ENCODE measurements at regions not wholly inside any gene's neighbourhood (a gene's known extent, or its start where the extent isn't known, plus 50 kb on each side); places are given as distances from the start of the nearest gene placed in this dataset.

DNA sequence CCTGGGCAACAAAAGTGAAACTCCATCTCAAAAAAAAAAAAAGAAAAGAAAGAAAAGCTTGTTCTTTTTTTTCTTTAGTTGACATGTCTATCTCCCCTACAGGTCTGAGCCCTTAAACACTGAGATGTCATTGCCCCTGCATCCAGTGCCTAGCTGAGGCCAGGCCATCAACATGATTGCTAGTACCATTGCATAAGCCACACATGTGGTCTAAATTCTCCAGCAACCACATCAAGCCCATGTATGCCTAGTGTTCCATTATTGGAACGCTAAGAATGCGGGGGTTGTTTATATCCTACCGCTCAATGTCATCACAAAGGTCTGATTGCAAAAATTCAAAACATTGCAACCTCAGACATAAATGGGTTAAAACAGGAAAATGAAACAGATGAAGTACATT, 62.7 kb downstream of the NPTX2 start:
- no peak for DNase-seq

DNA sequence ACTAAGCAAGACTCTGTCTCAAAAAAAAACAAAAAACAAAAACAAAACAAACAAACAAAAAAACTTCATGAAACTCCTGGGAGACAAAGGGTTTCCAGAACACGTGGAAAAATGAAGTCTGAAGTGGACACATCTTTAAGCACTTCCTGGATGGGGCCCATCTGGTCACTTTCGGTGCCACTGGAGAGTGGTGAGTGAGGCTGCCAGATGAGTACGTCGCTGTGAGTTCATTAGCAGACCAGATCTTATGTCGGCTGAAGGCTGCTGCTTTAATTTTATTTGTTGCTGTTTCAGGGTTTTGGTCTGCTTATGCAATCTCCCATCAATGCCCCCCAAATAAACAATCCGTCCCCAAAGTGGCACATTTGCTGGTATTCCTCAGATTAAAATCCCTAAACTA, 64.4 kb downstream of the NPTX2 start:
- no peak for DNase-seq

DNA sequence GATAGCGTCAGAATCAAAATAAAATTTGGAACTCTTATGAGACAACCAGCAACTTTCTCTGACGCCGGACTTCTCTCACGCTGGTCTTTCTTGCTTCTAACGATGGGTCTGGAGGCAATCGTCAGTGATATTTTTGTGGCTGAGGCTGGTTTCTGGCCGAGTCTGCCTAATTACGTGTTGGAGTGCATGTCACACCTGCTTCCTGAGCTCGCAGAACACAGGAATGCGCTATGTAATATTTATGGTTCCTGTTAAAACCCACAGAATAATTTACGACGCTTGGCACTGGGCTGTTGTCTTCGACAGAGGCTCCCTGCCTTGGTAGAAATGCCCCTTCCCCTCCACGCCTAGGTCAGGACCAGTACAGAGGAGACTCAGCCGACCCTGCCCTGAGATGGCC, 64.9 kb downstream of the NPTX2 start:
- DNase-seq = no peak

DNA sequence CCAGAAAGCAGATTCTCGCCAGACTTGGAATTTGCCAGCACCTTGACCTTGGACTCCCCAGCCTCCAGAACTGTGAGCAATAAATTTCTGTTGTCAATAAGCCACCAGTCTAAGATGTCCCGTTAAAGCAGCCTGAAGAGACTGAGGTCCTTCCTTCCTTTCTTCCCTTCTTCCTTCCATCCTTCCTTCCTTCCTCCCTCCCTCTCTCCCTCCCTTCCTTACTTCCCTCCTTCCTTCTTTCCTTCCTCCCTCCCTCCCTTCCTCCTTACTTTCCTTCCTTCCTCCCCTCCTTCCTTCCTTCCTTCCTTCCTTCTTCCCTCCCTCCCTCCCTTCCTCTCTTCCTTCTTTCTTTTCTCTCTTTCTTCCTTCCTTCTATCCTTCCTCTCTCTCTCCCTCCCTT, 66.4 kb downstream of the NPTX2 start:
- DNase-seq = no peak

DNA sequence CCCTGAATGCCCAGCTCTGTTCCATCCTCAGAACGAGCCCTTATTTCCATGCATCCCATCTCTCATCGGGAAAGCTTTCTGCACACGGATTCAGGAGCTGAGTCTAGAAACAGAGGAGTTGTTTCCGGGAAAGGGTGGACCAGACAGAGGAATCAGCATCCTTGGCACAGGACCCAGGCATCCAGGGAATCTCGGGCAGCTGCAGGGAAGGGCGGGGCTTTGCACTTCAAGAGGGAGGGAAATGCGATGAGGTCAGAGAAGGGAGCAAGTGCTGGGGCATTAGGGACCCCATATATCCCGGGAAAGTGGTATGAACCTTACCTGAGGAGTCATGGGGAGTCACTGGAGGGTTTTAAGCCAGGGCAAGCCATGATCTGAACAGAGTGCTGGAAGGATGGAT, 68.5 kb downstream of the NPTX2 start:
- DNase-seq = no peak

DNA sequence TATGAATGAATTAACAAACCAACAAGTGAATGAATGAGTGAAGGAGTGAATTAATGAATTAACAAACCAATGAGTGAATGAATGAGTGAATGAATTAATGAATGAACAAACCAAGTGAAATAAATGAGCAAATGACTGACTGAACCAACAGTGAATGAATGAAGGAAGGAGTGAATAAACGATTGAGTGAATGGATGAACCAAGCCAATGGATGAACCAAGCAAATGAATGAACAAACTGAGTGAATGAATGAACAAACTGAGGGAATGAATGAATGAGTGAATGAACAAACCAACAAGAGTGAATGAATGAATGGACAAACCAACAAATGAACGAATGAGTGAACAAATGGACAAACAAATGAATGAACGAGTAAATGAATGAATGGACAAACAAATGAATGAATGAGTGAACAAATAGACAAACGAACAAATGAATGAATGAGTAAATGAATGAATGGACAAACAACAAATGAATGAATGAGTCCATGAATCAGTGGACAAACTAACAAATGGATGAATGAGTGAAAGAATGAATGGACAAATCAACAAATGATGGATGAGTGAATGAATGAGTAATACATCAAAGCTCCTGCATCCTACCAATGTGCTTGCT, 69.5 kb downstream of the NPTX2 start:
- no peak for DNase-seq

DNA sequence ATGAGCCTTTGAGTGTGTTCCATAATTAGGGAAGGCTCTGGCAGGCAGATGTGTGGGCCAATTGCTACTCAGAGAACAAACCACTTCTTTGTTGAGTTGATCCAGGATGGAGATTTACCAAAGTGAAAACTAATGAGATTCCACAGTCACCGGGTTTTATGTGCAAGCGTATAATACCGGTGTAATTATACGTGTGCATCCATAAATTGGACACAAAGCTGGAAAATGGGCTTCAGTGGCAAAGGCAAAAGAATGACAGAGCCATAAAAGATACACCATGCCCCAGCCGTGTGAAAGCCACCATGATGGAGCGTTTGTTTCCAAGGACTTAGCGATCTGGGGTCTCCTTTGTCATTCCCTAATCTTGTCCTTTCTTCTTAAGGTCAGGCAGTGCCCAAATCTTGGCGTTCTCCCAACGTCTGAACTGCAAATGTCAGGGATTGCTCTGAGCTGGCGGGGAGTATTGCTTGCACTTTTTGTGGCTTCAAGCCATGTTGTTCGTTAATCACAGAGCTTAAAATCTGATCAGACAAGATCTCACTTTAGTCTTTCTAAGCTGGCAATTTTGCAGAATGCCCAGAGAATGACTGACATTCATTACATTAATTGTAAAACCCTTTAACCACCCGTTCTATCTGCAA, 70.1 kb downstream of the NPTX2 start:
- no peak for DNase-seq

DNA sequence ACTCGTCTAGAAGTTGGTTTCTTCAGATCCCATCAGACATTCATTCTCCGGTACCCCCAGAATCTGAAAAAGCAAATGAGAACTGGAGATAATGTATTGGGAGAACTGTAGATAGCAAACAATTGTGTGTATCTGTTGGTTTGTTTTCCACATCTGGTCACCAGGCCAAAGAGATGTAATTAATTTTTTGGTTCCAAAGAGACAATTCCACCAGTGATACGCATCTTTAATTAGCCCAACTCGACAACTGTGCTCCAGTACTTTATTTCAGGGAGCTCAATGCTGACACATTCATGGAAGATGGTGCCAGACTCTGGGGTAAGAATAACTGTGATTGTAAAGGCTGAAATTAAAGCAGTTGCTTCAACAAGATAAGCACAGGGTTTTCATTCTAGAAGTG, 74.5 kb downstream of the NPTX2 start:
- no peak for DNase-seq

DNA sequence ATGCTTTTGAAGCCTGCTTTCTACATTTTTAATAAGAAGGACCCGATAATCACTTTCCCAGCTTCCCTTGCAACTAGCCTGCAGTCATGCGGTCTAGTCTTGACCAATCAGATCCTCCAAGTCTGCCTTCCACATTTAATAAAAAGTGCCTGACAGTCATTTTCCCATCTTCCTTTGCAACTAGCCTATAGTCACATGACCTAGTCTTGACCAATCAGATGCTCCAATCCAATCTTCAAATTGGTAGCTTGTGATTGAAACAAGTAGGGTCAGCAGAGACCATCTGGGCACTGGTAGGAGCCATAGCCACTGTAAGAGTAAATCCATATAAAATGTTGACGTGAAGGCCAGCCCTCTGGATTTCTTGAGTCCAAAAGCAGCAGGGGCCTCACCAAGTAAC, 80.0 kb downstream of the NPTX2 start:
- DNase-seq = no peak

DNA sequence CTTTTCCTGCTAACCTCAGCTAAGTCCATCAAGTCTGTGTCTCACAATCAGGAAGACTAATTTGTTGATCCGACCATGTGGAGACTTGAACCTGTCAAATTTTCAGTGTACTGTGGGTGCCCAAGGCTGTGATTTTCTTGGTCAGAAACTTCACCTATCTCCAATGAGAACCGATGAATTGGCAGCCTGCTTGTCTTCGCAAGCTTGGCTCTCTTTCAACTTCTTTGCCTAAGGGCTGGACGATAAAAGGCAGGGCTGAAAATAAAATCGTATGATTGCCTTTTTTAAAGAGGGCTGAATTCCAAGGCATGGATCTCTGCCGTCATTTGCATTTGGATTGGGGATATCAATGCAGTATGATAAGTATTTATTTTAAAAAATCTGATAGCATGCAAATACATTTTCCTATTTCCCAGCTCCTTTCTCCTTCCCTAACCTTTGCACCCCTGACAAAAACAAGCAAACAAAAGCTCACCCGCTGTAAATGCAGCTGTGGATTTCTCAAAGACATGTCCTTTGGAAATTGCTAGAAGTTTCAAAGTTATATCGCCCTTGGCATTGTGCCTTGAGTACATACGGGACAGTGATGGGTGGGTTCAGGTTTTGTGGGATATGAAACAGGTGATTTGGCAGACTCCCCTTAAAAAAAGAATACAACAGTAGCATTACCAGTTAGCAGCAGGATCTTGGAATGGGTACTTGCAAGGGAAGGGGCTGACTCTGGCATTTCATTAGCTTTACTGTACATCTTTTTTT, 80.6 kb downstream of the NPTX2 start:
- no peak for DNase-seq

DNA sequence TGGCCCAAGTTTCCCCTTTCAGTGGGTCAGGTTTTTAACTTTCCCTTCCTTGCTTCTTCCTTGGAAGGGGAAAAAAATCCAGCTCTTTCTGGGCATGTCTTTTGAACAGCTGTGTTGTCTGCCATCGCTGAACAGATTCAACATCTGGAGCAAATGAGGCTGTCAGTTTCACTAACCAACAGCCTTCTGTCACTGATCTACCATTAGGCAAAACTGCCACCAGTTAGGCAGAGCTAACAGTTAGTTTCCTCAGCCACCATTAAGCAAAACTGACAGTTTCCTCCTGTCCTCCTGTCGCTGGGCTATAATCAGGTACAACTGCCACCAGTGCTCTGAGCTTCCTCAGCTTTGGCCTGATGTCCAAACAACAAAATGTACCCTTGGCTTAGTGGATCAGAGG, 81.9 kb downstream of the NPTX2 start:
- DNase-seq = no peak

DNA sequence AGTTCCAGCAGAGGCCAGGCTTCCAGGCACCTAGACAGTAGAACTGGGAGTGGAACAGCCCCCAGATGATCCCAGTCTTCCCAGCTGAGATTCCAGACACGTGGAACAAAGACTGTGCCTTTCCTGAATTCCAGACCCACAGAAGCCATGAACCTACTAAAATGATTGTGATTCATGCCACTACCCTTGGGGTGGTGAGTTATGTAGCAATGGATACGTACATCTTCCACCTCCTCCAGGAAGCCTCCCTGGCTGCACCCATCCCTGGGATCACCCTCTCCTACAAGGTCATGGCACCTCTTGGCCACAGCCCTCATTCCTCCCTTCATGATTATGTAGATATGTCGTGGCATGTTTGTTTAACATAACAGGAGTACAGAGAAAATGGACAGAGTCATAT, 83.4 kb downstream of the NPTX2 start:
- DNase-seq = no peak

DNA sequence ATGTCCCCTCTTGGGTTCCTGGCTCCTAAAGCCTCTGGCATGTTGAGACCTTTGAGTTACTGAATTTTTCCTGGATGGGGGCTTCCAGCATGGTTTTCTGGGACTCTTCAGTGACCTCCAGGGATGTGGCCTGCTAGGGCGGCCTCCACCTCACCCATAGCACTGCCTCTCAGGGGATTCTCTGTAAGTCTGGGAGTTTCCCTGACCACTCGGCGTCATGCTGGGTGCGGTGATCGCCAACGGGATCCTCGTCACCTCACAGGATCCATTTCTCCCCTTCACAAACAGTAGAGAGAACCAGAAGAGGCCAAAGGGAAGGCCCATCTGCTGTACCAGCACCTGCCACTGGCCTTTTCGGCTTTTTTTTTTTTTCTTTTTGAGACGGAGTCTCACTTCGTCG, 84.3 kb downstream of the NPTX2 start:
- no peak for DNase-seq

DNA sequence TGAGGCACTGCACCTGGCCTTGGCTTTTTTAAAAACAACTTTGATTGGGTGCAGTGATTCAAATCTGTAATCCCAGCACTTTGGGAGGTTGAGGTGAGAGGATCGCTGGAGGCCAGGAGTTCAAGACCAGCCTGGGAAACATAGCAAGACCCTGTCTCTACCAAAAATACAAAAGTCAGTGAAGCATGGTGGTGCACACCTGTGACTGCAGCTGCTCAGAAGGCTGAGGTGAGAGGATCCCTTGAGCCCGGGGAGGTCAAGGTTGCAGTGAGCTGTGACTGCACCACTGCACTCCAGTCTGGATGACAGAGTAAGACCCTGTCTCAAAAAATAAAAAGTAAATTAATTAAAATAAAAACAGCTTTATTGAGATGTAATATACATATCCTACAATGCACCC, 84.9 kb downstream of the NPTX2 start:
- no peak for DNase-seq

DNA sequence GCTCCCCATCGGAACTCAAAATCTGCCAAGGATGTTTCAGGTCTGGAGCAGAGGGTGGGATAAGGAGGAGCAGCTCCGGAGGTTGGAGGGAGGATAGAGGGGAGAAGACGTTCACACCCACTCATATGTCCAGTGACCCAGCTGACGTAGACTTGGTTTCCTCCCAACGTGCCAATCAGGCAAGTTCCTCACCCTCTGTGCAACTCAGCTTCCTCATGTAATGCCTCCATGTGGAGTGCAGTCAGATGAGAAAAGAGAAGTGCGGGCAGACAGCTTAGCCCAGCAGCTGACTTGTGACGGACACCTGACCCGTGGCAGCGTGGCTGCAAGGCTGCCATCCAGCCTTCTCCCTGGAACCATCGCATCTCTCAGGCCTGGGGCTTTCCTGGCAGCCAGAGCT, 86.8 kb downstream of the NPTX2 start:
- no peak for DNase-seq

DNA sequence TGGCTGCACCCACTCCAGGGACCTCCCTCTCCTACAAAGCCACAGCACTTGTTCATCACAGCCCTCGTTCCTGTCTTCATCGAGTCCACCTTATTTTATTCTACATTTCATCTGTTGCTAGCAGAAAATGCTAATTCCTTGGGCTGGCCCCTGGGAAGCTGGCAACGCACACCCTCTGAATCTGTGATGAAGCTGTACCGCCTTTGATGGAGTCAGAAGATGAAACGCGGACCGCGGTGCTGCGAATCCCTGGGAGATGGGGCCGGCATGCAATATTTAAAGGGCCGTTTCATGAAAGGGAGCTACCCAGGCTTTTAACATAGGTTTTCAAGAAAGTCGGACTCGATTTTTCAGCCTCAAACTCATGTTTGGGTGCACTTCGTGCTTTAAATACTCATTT, 88.5 kb downstream of the NPTX2 start:
- DNase-seq = no peak

DNA sequence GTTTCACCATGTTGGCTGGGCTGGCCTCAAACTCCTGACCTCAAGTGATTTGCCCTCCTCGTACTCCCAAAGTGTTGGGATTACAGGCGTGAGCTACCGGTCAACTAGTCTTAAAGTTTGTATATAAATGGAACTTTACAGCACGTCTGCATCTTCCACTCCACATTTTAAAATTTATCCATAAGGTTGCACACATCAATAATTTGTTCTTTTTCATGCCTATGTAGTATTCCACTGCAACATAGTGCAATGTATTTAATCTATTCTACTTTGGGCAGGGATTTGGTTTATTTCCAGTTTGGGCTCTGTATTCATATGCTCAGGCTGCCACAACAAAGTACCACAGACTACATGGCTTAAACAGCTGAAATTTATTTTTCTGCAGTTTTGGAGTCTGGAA, 90.0 kb downstream of the NPTX2 start:
- no peak for DNase-seq

DNA sequence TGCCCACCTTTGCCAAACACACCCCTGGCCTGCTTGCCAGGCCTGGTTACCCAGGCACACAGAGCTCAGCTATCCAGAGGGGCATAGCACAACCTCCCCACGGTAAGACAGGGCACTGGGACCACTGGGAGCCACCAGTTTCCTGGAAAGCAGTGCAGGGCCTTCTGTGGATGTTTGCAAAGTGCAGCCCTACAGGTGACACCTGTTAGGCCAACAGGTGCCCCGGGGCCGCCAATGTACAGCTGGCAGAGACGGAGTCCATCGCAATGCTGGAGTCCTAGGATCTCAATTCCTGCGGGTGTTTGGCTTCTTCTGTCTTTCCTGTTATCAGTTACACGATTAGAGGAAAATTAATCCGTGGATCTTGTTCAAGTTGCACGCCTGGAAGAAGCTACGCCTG, 94.9 kb downstream of the NPTX2 start:
- no peak for DNase-seq

DNA sequence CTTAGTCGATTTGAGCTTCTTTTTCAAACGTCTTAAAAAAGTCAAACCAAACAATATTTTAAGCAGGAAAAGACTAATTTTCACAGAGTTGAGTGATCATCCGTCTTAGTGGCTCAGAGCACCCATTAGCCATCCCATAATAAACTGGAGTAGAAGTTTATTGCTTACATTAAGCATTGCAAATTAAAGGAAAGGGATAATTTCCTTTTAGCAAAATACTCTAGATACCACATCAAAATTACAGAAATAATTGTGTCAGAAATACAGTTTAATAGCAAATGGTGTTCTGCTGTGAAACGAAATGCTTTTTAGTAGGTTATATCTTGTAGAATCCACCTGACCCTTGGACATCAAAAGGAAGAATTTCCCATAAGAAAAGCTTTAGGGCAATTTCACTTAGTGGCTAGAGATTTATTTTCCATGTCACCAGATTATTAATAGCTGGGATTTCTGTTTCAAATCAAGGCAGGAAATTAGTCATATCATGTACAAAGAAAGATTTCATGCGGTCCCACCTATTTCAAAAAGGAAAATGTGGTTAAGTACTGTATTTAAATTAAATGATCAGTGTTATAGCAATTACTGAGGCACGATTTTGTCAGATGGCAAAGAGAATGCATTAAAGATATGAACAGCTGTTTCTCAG, 96.2 kb downstream of the NPTX2 start:
- DNase-seq = no peak

DNA sequence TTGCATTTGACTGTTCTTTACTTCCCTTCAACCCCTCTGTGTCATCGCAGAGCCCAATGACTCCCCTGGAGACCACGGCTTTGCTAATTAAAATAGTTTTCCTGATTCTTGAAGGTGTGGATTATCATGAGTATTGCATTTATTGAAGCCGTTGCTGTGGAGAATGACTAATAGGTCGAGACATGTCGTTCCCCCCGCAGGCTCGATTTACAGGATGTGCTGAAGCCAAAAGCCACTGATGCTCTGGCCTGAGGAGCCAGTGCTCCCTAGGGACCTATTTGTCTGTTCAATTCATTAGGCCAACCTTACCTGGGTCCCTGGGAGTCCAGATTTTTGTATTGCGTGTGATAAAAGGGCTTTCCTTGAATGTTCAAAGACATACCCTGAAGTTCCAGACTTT, 102.3 kb downstream of the NPTX2 start:
- no peak for DNase-seq

DNA sequence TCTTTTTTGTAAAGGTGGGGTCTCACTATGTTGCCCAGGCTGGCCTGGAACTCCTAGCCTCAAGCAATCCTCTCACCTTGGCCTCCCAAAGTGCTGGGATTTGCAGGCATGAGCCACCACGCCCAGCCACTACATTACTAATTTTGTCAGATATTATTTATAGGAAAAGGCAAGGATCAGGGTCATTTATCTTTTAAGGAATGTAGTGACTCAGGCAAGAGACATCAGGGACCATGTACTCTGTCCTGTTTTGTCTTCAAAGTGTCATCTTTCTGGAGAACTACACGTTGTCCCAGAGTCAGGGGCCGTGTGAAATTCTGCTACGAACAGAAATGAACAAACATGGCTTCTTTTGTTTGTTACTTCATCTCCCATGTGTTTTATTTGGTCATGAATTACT, 105.3 kb downstream of the NPTX2 start:
- DNase-seq = no peak

DNA sequence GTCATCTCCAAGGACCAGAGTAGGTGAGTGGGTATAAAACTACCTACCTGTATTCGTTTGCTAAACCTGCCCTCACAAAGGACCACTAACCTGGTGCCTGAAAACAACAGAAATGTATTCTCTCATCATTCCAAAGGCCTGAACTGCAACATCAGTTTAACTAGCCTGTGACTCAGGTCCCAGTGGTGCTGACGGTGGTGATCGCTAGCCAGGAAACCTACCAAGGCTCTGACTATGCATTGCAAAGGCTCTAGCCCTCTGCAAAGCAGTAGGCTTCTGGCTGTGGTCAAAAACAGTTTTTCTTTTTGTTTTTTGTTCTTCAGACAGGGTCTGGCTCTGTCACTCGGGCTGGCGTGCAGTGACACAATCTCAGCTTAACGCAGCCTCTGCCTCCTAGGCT, 107.5 kb downstream of the NPTX2 start:
- DNase-seq = no peak

DNA sequence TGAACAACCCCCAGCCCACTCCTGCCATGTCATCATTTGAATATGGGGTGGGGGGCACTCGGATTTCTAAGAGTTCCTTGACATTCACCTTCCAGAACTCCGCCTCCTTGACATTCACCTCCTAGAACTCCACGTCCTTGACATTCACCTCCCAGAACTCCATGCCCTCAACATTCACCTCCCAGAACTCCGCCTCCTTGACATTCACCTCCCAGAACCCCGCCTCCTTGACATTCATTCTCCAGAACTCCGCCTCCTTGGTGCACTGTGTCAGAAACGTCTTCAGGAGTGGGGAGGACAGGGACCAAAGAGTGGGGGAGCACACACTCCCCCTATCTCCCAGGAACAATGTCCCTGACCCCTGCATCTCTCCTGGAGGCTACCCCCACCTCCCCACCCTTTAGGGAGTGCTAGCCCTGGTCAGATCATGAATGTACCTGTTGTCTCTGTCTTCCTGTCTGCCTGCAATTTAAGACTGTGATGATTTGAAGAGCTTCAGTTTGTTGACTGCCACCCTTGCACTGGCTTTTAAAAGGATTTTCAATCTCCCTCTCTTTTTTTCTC, 110.1 kb downstream of the NPTX2 start:
- no peak for DNase-seq

DNA sequence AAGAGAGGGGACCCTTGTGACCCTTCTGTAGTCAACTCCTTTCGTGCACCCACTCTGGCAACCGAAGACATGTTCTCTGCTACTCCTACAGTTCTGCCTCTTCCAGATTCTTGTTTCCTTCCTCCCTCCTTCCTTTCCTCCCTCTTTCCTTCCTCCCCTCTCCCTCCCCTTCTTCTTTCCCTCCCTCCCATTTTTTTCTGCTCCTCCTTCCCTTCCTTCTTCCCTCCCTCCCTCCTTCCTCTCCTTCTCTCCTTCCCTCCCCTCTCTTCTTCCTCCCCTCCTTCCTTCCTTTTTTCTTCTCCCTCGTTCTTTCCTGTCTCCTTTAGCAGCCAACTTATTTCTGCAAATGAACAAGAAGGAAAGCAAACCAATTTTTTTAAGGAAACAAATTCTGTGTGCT, 111.5 kb downstream of the NPTX2 start:
- DNase-seq = no peak

Measured in HCEC 1CT (cell line).